HL-60 (cell line): ENCODE measurements at regions not wholly inside any gene's neighbourhood (a gene's known extent, or its start where the extent isn't known, plus 50 kb on each side); places are given as distances from the start of the nearest gene placed in this dataset.

Source experiments
- CTCF ChIP-seq: IDR thresholded peaks from one replicate; pipeline ENCODE4 v1.5.1; 2011; ENCODE audit warnings: low read length, control low read depth, inconsistent platforms; ENCODE audit not compliant: insufficient read depth
- GABPA ChIP-seq: IDR thresholded peaks from 2 replicates; pipeline ENCODE4 v1.6.1; 2012; ENCODE audit warnings: low read depth
- REST ChIP-seq: IDR thresholded peaks from 2 replicates; pipeline ENCODE4 v1.6.1; 2012; ENCODE audit warnings: low read depth; ENCODE audit not compliant: insufficient replicate concordance
- SPI1 ChIP-seq: IDR thresholded peaks from 2 replicates; pipeline ENCODE4 v1.6.1; 2012; ENCODE audit warnings: low read depth, mild to moderate bottlenecking, borderline replicate concordance

DNA sequence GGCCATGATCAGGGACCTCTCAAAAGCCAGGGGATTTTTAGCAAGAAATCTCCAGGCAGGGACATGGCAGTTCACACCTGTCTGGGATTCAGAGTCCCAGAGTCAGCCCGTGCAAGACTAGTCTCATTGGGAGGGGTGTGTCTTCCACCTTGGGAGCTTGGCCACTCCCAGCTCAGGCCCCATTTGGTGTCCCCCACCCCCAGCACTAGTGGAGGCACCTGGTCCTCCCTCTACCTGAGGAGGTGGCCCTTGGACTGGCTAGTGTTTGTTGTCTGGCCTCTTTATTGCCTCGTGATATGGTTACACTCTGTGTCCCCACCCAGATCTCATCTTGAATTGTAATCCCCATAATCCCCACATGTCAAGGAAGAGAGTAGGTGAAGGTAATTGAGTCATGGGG is 140.8 kb upstream of the PHACTR3 start:
- TF ChIP-seq CTCF (no peak), REST (no peak), GABPA (no peak), SPI1 (no peak)
